ENCODE measurements at regions not wholly inside any gene's neighbourhood (a gene's known extent, or its start where the extent isn't known, plus 50 kb on each side); places are given as distances from the start of the nearest gene placed in this dataset.
A peak's percentile ranks its signal among the peaks of the same experiment; 100 is the strongest.

DNA sequence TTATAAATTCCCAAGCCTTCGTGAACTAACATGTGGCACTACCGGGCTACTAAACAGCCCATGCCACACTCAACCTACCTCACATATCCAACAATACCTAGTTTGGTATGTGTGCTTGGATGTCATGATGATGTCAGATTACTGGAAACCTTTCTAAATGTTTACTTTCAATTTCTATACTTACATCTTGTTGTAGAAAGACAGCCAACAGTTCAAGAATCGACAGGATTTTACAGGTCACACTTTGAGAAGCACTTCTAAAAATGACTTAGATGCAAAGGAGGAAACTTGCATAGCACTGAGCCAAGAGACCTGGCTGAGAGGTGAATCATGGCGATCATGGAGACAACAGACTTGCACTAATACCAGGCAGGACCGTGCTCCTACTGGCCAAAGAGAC, 209.9 kb downstream of the COL4A1 start:
- Histone ChIP-seq H3K9me3 (ENCODE audit: low read length) (no peaks in the 10 kb centered on the region), H3K9ac (ENCODE audit: low read length) (no peak overlapping the region), H3K4me1 (ENCODE audit: insufficient read depth, low read length) (peaks cover 33% of the 10 kb centered on the region), H3K27me3 (ENCODE audit: control insufficient read depth in 1 of 2, insufficient read depth in 2 of 2, low read length in 2 of 2) (no peaks in the 10 kb centered on the region), H3K36me3 (ENCODE audit: insufficient read depth, low read length) (no peaks in the 10 kb centered on the region), H3K27ac (ENCODE audit: low read depth, low read length) (no peak overlapping the region), H3K4me3 (ENCODE audit: low read depth in 1 of 2, low read length in 2 of 2) (no peak overlapping the region)

DNA sequence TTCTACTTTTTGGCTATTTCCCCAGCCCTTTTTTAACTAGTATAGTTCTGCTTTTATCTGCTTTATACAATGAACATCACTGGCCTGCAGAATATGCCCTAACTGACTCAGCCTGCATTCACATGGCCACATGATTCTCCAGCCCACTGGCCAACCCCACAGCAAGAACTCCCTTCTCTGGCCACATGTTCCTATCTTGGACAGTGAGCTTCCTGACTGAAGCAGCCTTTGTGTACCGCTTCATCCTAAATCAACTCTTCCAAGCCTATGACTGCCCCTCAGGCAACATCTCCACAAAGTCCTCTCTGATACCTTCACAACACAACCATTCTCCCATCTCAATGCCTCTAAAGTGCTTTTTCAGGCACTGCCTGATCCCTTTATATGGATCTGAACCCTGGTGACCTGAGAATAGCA, 214.1 kb downstream of the COL4A1 start:
- peak overlapping the region; percentile 24 for H3K27ac ChIP-seq (ENCODE audit: low read depth, low read length)
- H3K9me3 ChIP-seq (ENCODE audit: low read length) = no peaks in the 10 kb centered on the region
- H3K9ac ChIP-seq (ENCODE audit: low read length) = no peak overlapping the region
- no peak overlapping the region for H3K4me3 ChIP-seq (ENCODE audit: low read depth in 1 of 2, low read length in 2 of 2)
- H3K27me3 ChIP-seq (ENCODE audit: control insufficient read depth in 1 of 2, insufficient read depth in 2 of 2, low read length in 2 of 2) = no peaks in the 10 kb centered on the region
- peaks cover 36% of the 10 kb centered on the region for H3K4me1 ChIP-seq (ENCODE audit: insufficient read depth, low read length)
- no peaks in the 10 kb centered on the region for H3K36me3 ChIP-seq (ENCODE audit: insufficient read depth, low read length)

DNA sequence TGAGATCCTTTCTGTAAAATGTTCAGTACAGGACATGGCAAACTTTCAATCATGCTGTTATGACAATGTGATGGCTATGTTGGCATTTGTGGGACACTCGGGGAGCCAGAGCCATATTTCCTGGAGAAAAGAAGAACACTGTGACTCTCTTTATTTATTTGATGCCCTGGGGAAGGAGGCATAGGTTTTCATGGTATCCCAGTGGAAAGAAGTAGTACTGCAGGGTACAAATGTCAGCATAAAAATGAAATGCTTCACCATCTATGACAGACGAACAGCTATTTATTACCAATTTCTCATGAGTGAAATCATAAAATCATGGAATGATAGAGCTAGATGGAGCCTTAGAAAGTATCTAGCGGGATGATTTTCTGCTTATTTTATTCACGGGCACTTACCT, 217.1 kb downstream of the COL4A1 start:
- no peak overlapping the region for H3K27ac ChIP-seq (ENCODE audit: low read depth, low read length)

DNA sequence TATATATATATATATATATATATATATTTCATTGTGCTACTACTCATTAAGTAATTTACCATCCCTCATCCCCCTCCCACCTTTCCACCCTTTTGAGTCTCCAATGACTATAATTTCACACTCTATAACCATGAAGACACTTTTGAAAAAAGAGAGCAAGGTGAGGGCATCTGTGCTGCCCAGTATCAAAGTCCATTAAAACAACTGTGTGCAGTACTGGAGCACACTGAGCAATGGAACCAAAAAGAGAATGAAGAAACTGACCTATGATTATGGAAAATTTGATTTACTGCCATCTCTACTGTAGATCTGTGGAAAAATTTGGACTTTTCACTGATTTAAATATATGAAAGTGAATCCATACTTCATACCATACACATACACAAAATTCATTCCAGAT, 217.9 kb downstream of the COL4A1 start:
- Histone ChIP-seq H3K27me3 (ENCODE audit: control insufficient read depth in 1 of 2, insufficient read depth in 2 of 2, low read length in 2 of 2) (no peaks in the 10 kb centered on the region), H3K4me3 (ENCODE audit: low read depth in 1 of 2, low read length in 2 of 2) (no peak overlapping the region), H3K4me1 (ENCODE audit: insufficient read depth, low read length) (peaks cover 17% of the 10 kb centered on the region), H3K36me3 (ENCODE audit: insufficient read depth, low read length) (no peaks in the 10 kb centered on the region), H3K9ac (ENCODE audit: low read length) (no peak overlapping the region), H3K9me3 (ENCODE audit: low read length) (no peaks in the 10 kb centered on the region), H3K27ac (ENCODE audit: low read depth, low read length) (no peak overlapping the region)

More for the DNA sequence above, 217.1 kb downstream of the COL4A1 start:
- H3K4me1 ChIP-seq (ENCODE audit: insufficient read depth, low read length) = peaks cover 23% of the 10 kb centered on the region
- no peak overlapping the region for H3K4me3 ChIP-seq (ENCODE audit: low read depth in 1 of 2, low read length in 2 of 2)
- H3K27me3 ChIP-seq (ENCODE audit: control insufficient read depth in 1 of 2, insufficient read depth in 2 of 2, low read length in 2 of 2) = no peaks in the 10 kb centered on the region
- H3K36me3 ChIP-seq (ENCODE audit: insufficient read depth, low read length) = no peaks in the 10 kb centered on the region
- no peaks in the 10 kb centered on the region for H3K9me3 ChIP-seq (ENCODE audit: low read length)
- H3K9ac ChIP-seq (ENCODE audit: low read length) = no peak overlapping the region

DNA sequence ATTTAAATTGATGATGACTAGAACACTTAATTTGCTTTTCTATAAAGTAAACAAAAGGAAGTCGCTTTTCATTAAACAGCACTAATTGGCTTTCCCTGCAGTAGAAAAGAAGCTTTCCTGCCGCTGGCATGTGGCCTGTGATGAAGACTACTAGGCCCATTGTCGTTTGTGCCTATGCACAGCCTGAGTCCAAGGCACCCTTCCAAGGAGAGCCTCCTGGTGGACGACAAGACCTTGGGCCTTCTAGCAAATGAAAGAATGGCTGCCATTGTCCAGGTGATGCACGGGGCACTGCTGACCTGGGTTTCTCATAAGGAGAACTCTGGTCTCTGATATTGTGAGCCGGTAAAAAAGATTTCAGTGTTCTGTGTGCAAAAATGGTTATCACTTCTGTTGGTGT, 233.0 kb downstream of the COL4A1 start:
- Histone ChIP-seq H3K27ac (ENCODE audit: low read depth, low read length) (no peak overlapping the region), H3K27me3 (ENCODE audit: control insufficient read depth in 1 of 2, insufficient read depth in 2 of 2, low read length in 2 of 2) (no peaks in the 10 kb centered on the region), H3K9ac (ENCODE audit: low read length) (no peak overlapping the region), H3K36me3 (ENCODE audit: insufficient read depth, low read length) (no peaks in the 10 kb centered on the region), H3K4me3 (ENCODE audit: low read depth in 1 of 2, low read length in 2 of 2) (no peak overlapping the region), H3K4me1 (ENCODE audit: insufficient read depth, low read length) (no peaks in the 10 kb centered on the region), H3K9me3 (ENCODE audit: low read length) (no peaks in the 10 kb centered on the region)

DNA sequence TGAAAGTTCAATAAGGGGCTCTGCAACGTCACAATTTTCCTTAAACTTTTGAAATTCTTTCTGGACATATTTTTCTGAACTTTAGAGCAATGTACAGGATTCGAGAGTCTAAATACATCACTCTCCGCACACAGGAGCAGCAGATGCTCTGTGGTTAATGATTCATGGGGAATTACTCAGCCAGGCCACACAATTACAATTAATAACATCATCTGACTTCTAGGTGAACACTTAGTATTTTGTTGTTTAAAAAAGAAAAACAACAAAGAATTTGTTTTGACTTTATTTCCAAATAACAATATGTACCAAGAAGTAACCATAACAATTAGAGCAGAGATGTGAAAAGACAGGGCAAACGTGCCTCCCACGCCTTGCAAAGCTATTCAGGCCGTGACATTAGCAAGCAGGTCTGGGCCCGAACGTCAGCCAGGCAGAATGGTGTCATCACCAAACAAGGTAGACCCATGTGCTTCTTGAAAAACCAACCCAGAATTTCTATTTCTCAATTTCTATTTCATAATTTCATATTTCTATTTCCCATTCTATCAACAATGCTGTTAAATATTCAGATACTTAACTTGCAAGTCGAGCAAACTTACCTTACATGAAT, 236.3 kb downstream of the COL4A1 start:
- no peak overlapping the region for H3K4me3 ChIP-seq (ENCODE audit: low read depth in 1 of 2, low read length in 2 of 2)
- no peaks in the 10 kb centered on the region for H3K36me3 ChIP-seq (ENCODE audit: insufficient read depth, low read length)
- H3K4me1 ChIP-seq (ENCODE audit: insufficient read depth, low read length) = no peaks in the 10 kb centered on the region
- H3K9me3 ChIP-seq (ENCODE audit: low read length) = no peaks in the 10 kb centered on the region
- H3K27ac ChIP-seq (ENCODE audit: low read depth, low read length) = no peak overlapping the region
- no peak overlapping the region for H3K9ac ChIP-seq (ENCODE audit: low read length)
- H3K27me3 ChIP-seq (ENCODE audit: control insufficient read depth in 1 of 2, insufficient read depth in 2 of 2, low read length in 2 of 2) = no peaks in the 10 kb centered on the region

DNA sequence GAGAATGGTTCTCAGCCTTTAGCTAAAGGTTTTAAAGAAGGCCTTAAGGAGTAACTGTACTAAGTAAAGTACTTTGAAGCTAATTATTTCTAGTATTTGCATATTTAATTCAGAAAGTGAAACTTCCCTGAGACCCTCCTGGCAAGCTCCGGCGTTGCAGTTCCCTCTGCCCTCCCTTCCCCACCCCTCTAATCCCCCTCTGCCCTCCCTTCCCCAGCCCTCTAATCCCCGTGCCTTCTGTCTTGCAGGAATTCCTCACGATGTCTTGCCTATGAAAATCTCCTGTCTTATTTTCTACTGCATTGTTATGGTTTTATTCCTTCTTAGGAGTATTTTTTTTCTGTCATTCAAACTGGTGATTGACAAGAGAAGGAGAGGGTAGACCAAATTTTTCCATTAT, 236.9 kb downstream of the COL4A1 start:
- Histone ChIP-seq H3K4me3 (ENCODE audit: low read depth in 1 of 2, low read length in 2 of 2) (no peak overlapping the region), H3K27ac (ENCODE audit: low read depth, low read length) (no peak overlapping the region), H3K9ac (ENCODE audit: low read length) (no peak overlapping the region), H3K9me3 (ENCODE audit: low read length) (no peaks in the 10 kb centered on the region), H3K36me3 (ENCODE audit: insufficient read depth, low read length) (no peaks in the 10 kb centered on the region), H3K4me1 (ENCODE audit: insufficient read depth, low read length) (no peaks in the 10 kb centered on the region), H3K27me3 (ENCODE audit: control insufficient read depth in 1 of 2, insufficient read depth in 2 of 2, low read length in 2 of 2) (no peaks in the 10 kb centered on the region)

DNA sequence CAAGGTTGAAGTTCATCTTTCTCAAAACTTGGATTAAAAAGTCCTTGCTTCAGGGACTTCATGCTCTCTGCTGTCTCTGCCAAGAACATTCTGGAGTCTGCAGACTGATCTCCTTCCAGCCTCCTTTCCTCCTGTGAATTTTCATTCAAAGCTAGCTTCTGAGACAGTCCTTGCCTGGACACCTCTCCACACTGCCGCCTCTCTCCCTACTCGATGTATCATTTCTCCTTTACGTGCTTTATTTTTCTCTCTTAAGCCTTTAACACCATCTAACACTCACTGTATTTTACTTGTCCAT, 238.8 kb downstream of the COL4A1 start:
- Histone ChIP-seq H3K4me3 (ENCODE audit: low read depth in 1 of 2, low read length in 2 of 2) (no peak overlapping the region), H3K4me1 (ENCODE audit: insufficient read depth, low read length) (no peaks in the 10 kb centered on the region), H3K9me3 (ENCODE audit: low read length) (no peaks in the 10 kb centered on the region), H3K36me3 (ENCODE audit: insufficient read depth, low read length) (no peaks in the 10 kb centered on the region), H3K27me3 (ENCODE audit: control insufficient read depth in 1 of 2, insufficient read depth in 2 of 2, low read length in 2 of 2) (no peaks in the 10 kb centered on the region), H3K9ac (ENCODE audit: low read length) (no peak overlapping the region), H3K27ac (ENCODE audit: low read depth, low read length) (no peak overlapping the region)

DNA sequence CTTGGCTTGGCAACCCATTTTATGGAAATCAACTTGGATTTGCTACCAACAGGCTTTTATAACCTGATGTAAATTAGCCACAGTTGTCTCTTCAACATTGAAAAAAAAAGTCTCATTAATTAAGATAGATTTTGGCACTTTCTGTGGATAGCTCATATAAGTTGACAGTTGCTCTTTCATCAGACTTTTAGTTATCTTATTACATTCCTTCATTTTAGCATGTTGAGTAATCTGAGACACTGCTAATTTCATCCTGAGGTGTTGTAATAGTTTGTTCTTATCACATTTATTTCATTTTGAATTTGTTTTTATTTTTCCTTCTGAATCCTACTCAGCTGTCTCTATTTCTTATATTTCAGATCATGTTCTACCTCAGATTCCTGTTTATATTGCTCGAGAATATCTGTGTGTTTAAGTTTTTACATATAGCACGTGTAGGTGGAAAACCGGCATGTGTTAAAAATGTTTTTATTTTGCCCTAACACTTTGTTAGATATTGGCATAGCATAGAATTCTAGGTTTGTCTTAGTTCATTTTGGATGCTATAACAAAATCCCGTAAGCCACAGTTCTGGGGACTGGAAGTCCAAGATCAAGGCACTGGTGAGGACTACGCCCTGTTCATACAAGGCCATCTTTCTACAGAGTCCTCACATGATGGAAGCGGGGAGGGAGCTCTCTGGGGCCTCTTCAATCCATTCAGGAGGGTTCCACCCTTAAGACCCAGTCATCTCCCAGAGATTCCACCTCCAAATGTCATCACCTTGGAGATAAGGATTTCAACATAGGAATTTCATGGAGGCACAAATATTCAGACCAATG, 239.4 kb downstream of the COL4A1 start:
- Histone ChIP-seq H3K9me3 (ENCODE audit: low read length) (no peaks in the 10 kb centered on the region), H3K36me3 (ENCODE audit: insufficient read depth, low read length) (no peaks in the 10 kb centered on the region), H3K27me3 (ENCODE audit: control insufficient read depth in 1 of 2, insufficient read depth in 2 of 2, low read length in 2 of 2) (no peaks in the 10 kb centered on the region), H3K4me1 (ENCODE audit: insufficient read depth, low read length) (no peaks in the 10 kb centered on the region), H3K4me3 (ENCODE audit: low read depth in 1 of 2, low read length in 2 of 2) (no peak overlapping the region), H3K9ac (ENCODE audit: low read length) (no peak overlapping the region), H3K27ac (ENCODE audit: low read depth, low read length) (no peak overlapping the region)

DNA sequence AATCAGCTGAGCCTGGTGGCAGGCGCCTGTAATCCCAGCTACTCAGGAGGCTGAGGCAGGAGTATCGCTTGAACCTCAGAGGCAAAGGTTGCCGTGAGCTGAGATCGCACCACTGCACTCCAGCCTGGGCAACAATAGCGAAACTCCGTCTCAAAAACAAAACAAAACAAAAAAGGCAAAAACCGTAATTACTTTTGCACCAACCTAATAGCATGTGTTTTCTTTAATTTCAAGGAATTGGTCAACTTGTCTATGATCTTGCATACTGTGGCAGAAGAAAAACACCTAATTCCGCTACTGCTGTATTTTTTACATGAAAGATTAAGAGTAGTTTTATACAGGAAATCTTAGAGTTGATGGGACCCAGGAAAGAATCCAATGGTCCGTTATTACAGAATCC, 241.2 kb downstream of the COL4A1 start:
- Histone ChIP-seq H3K27me3 (ENCODE audit: control insufficient read depth in 1 of 2, insufficient read depth in 2 of 2, low read length in 2 of 2) (no peaks in the 10 kb centered on the region), H3K4me1 (ENCODE audit: insufficient read depth, low read length) (no peaks in the 10 kb centered on the region), H3K9ac (ENCODE audit: low read length) (no peak overlapping the region), H3K36me3 (ENCODE audit: insufficient read depth, low read length) (no peaks in the 10 kb centered on the region), H3K9me3 (ENCODE audit: low read length) (no peaks in the 10 kb centered on the region), H3K4me3 (ENCODE audit: low read depth in 1 of 2, low read length in 2 of 2) (no peak overlapping the region), H3K27ac (ENCODE audit: low read depth, low read length) (no peak overlapping the region)

DNA sequence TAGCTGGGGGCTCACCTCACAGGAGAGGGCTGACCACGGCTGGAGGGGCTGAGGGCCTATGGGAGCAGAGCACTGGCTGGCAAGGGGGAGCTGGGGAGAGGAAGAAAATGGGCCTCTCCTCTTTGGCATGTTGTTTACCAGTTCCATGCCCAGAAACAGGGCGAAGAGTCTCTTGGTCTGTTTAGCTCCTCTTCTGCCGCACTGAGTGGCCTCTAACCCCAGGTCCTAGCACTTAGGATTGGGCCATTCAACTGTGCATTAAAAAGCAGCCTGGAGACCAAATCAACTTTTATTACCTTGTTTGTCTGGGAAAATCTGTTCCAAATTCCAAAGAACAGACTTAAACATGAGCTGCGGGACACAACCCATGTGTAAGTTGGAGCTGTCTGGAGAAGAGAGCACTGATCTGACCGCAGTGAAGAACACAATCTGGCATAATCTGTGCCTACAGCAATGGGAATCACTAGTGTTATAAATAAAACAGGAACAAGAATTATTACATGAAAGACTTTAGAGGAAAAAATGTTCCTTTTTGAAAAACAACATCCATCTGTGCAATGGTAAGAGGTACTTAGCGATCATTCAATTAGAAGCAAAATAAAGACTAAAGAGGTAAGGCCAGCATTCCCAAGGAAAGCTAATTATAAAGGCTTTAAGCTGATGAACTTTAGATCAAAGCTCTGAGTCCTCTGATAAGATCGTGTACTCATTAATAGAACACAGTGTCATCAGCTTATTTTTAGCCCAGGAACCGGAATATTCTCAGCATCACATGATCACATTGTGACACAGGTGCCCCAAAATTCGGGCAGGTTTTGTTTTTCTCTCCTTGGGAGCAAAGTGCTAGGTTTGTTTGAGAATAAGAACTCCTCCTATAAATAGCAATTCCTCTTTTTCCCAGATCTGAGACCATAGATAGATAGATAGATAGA, 243.2 kb downstream of the COL4A1 start:
- Histone ChIP-seq H3K9ac (ENCODE audit: low read length) (no peak overlapping the region), H3K36me3 (ENCODE audit: insufficient read depth, low read length) (no peaks in the 10 kb centered on the region), H3K4me3 (ENCODE audit: low read depth in 1 of 2, low read length in 2 of 2) (no peak overlapping the region), H3K27me3 (ENCODE audit: control insufficient read depth in 1 of 2, insufficient read depth in 2 of 2, low read length in 2 of 2) (no peaks in the 10 kb centered on the region), H3K4me1 (ENCODE audit: insufficient read depth, low read length) (no peaks in the 10 kb centered on the region), H3K9me3 (ENCODE audit: low read length) (no peaks in the 10 kb centered on the region), H3K27ac (ENCODE audit: low read depth, low read length) (no peak overlapping the region)
